Astrocyte (in vitro differentiated cells and primary cell): ENCODE measurements at regions not wholly inside any gene's neighbourhood (a gene's known extent, or its start where the extent isn't known, plus 50 kb on each side); places are given as distances from the start of the nearest gene placed in this dataset.

Experiments used
- EZH2 ChIP-seq: IDR thresholded peaks from 2 replicates; pipeline ENCODE4 v1.6.1; 2012; ENCODE audit warnings: mild to moderate bottlenecking, low read length, inconsistent platforms; ENCODE audit not compliant: insufficient read depth
- TF ChIP-seq, protein P1 (sequence below): IDR thresholded peaks from 2 replicates; pipeline ENCODE4 v1.5.1; 2011; ENCODE audit warnings: low read depth, mild to moderate bottlenecking, inconsistent platforms, low read length, moderate library complexity; ENCODE audit not compliant: insufficient read depth

DNA sequence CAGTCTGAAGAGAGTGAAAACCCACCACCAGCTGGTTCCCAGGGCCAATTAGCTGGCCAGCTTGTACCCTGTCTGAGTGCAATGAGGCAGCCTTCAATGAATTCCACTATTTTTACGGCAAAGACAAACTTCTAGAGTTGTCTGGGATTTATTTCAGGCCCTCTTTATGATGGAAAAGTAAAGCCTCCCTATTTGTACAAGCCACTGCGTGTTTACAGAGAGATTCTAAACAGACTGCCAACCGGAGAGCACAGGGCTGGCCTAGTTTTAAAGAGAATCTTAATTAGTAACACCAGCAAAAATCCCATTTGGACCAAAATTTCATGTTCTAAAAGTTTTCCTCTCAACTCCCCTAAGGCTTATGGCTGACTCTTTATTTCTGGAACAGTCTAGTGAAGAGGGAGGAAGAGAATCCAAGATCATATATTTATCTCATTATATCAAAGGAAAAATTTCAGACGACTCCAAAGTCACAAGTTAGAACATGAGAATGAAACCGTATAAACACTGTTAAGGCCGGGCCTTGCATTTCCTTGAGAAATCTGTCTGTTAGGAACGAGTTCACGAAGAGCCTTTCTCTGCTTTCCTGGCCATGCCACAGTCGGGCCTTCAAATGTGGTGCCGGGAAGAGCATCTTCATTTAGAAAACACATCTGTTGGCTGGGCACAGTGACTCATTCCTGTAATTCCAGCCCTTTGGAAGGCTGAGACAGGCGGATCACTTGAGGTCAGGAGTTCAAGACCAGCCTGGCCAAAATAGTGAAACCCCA, 724.6 kb upstream of the NRP1 start:
- TF ChIP-seq, protein P1, sequence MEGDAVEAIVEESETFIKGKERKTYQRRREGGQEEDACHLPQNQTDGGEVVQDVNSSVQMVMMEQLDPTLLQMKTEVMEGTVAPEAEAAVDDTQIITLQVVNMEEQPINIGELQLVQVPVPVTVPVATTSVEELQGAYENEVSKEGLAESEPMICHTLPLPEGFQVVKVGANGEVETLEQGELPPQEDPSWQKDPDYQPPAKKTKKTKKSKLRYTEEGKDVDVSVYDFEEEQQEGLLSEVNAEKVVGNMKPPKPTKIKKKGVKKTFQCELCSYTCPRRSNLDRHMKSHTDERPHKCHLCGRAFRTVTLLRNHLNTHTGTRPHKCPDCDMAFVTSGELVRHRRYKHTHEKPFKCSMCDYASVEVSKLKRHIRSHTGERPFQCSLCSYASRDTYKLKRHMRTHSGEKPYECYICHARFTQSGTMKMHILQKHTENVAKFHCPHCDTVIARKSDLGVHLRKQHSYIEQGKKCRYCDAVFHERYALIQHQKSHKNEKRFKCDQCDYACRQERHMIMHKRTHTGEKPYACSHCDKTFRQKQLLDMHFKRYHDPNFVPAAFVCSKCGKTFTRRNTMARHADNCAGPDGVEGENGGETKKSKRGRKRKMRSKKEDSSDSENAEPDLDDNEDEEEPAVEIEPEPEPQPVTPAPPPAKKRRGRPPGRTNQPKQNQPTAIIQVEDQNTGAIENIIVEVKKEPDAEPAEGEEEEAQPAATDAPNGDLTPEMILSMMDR = no peak
- TF ChIP-seq EZH2 = no peak
